Heart left ventricle (tissue), 16 donors: ENCODE measurements at regions not wholly inside any gene's neighbourhood (a gene's known extent, or its start where the extent isn't known, plus 50 kb on each side); places are given as distances from the start of the nearest gene placed in this dataset.

ENCODE experiments used
- ATAC-seq, 4 donors: fragments of 200-7000 bp; cut with Tn5 transposase; one replicate each; pipeline ENCODE4 v1.9.1; 2020 to 2022; ENCODE audit warnings: moderate library complexity in 4 of 4, mild to moderate bottlenecking in 3 of 4, moderate number of reproducible peaks in 1 of 4
- DNase-seq, 5 donors: peaks; one replicate each; pipeline ENCODE4 v3.0.0-alpha.2; 2020
- H3K27ac ChIP-seq, 12 donors: fragments of 200-600 bp; sonication (generic) in 4 of 12; one replicate each; pipeline versions ENCODE4 v1.5.0 to v1.8.0; 2016 to 2022; ENCODE audit warnings: mild to moderate bottlenecking in 2 of 12
- H3K27me3 ChIP-seq, 9 donors: fragments of 200-600 bp; sonication (generic) in 2 of 9; one replicate each; pipeline versions ENCODE4 v1.5.1 to v1.8.0; 2016 to 2022; ENCODE audit warnings: mild to moderate bottlenecking in 3 of 9
- H3K36me3 ChIP-seq, 9 donors: fragments of 200-600 bp; sonication (generic) in 2 of 9; one replicate each; pipeline versions ENCODE4 v1.5.0 to v1.8.0; 2018 to 2022; ENCODE audit warnings: mild to moderate bottlenecking in 2 of 9
- H3K4me1 ChIP-seq, 12 donors: fragments of 200-600 bp; sonication (generic) in 4 of 12; one replicate each; pipeline versions ENCODE4 v1.5.0 to v1.8.0; 2016 to 2022; ENCODE audit warnings: mild to moderate bottlenecking in 3 of 12
- H3K4me3 ChIP-seq, 12 donors: fragments of 200-600 bp; sonication (generic) in 4 of 12; one replicate each; pipeline versions ENCODE4 v1.5.0 to v1.8.0; 2017 to 2022; ENCODE audit warnings: mild to moderate bottlenecking in 9 of 12, moderate library complexity in 4 of 12
- H3K9me3 ChIP-seq, 12 donors: fragments of 200-600 bp; sonication (generic) in 4 of 12; one replicate each; pipeline versions ENCODE4 v1.5.0 to v1.8.0; 2016 to 2022; ENCODE audit warnings: mild to moderate bottlenecking in 1 of 12
- CTCF ChIP-seq, 12 donors: fragments of 200-600 bp; sonication (generic) in 4 of 12; IDR thresholded peaks; one replicate each; pipeline versions ENCODE4 v1.5.0 to v1.8.0; 2018 to 2022; ENCODE audit warnings: antibody characterized with exemption in 12 of 12, mild to moderate bottlenecking in 5 of 12
- POLR2A ChIP-seq, 2 donors: fragments of 450-650 bp; IDR thresholded peaks; one replicate each; pipeline ENCODE4 v1.6.1; 2017; ENCODE audit warnings: antibody characterized with exemption in 2 of 2, mild to moderate bottlenecking in 2 of 2, moderate library complexity in 2 of 2
- WGBS, 4 donors: extraction: QIAGEN DNeasy Blood & Tissue Kit in 2 of 4; methylation state at CpG; one replicate each; pipeline versions ENCODE4 v1.1.5 to v1.1.7; 2013 to 2018; 5-methylcytosine and 5-hydroxymethylcytosine counted together
- intact Hi-C, 10 donors: fragments of 100-400 bp; cut with DNase I; formaldehyde crosslinking; loops; one replicate each; pipeline versions ENCODE4 v1.11.1 to v1.14.2; 2022
- donor health status: ischemic (EF 13 %, LVEDD 7.1; RV severe dilation, severe dysfunction).
- donor health status: healthy with polysubstance abuse.
- donor health status: DM: no; HTN: yes; CAD: no.
- donor health status: DM: no; HTN: no; CAD: no.
- donor health status: ischemic (EF 25% LVEDD 6.9; RV normal size, moderate dysfunction).
- donor health status: ischemic (EF 25% LVEDD 5.7; RV mildly dilated, moderate dysfunction).
- donor health status: healthy.
- donor health status: DM: yes; HTN: yes; CAD: no.
- donor health status: ischemic (EF 35%, LVEDD 5.7; RV mildly dilated, moderate dysfunction).
- donor health status: nonischemic (EF 11% LVEDD 7.7; RV severe dilation, severe dysfunction).
- donor health status: DM: yes; HTN: yes; CAD: no.
- donor health status: PGD.
- donor health status: ischemic (EF 29% LVEDD 5.4; RV normal size, mild dysfunction).
- donor health status: nonischemic (EF 23%, LVEDD 6.1; RV moderate dilation, normal function).

GRCh38 chr16:35344012-35344762, 1884.8 kb downstream of the TP53TG3F start:
- H3K27me3 ChIP-seq: no peaks in the 10 kb centered on the region
- ATAC-seq (no peak), DNase-seq (no peak)
- H3K9me3 ChIP-seq: peaks cover 0 to 40% (median 0%) of the 10 kb centered on the region in 12 donors
- WGBS, 4 donors: 60 to 76% (median 69%) methylated on average over 41 of the region's 41 CpGs
- no peak overlapping the region for H3K4me3 ChIP-seq
- intact Hi-C loops: no loop called here
- no peaks in the 10 kb centered on the region for H3K36me3 ChIP-seq
- H3K4me1 ChIP-seq: no peaks in the 10 kb centered on the region
- H3K27ac ChIP-seq: no peak overlapping the region
- no peak for TF ChIP-seq POLR2A (IDR thresholded peaks at IDR 0.05)
- TF ChIP-seq CTCF (IDR thresholded peaks at IDR 0.05): no peak

GRCh38 chr16:35352431-35352830, 1893.0 kb downstream of the TP53TG3F start:
- WGBS, 4 donors: 36 to 55% (median 53%) methylated on average over 3 to 29 of the region's 29 CpGs
- no peak for DNase-seq
- Histone ChIP-seq H3K9me3 (peaks cover 0 to 20% (median 0%) of the 10 kb centered on the region in 12 donors), H3K4me1 (no peaks in the 10 kb centered on the region), H3K27ac (no peak overlapping the region), H3K36me3 (no peaks in the 10 kb centered on the region), H3K4me3 (no peak overlapping the region), H3K27me3 (peaks cover 0 to 6% (median 0%) of the 10 kb centered on the region in 9 donors)
- TF ChIP-seq CTCF (IDR thresholded peaks at IDR 0.05) (no peak), POLR2A (IDR thresholded peaks at IDR 0.05) (no peak)
- intact Hi-C loops: no loop called here
- ATAC-seq: no peak

GRCh38 chr16:35363510-35363909, 1904.1 kb downstream of the TP53TG3F start:
- Histone ChIP-seq H3K36me3 (no peaks in the 10 kb centered on the region), H3K4me1 (no peaks in the 10 kb centered on the region), H3K27ac (no peak overlapping the region), H3K9me3 (no peaks in the 10 kb centered on the region), H3K4me3 (no peak overlapping the region), H3K27me3 (no peaks in the 10 kb centered on the region)
- WGBS, 4 donors: 39 to 62% (median 48%) methylated on average over 3 of the region's 3 CpGs
- DNase-seq: no peak
- no peak for TF ChIP-seq CTCF (IDR thresholded peaks at IDR 0.05)
- no peak for TF ChIP-seq POLR2A (IDR thresholded peaks at IDR 0.05)
- no peak for ATAC-seq
- intact Hi-C loops: loop anchor here in 2 of 10 donors (10.0 kb wide), 2 partner anchors 59 to 371 kb away; no protein-coding TSS in a partner anchor

- H3K4me1 ChIP-seq: no peaks in the 10 kb centered on the region
- no peak overlapping the region for H3K27ac ChIP-seq
- H3K4me3 ChIP-seq: no peak overlapping the region
- no peak for ATAC-seq
- DNase-seq: no peak
- H3K36me3 ChIP-seq: no peaks in the 10 kb centered on the region
- H3K27me3 ChIP-seq: no peaks in the 10 kb centered on the region
- intact Hi-C loops: loop anchor here in 2 of 10 donors (10.0 kb wide), 2 partner anchors 59 to 371 kb away; no protein-coding TSS in a partner anchor
- H3K9me3 ChIP-seq: no peaks in the 10 kb centered on the region
- TF ChIP-seq CTCF (IDR thresholded peaks at IDR 0.05): no peak
- TF ChIP-seq POLR2A (IDR thresholded peaks at IDR 0.05): no peak
Measured at GRCh38 chr16:35364263-35364662, 1904.9 kb downstream of the TP53TG3F start.
